Activated CD8-positive, alpha-beta T cell treated with anti-CD3 and anti-CD28 coated beads, Interleukin-2, amount 10 ng/mL, durations not matched to agents 7 days and 5 days (primary cell): ENCODE measurements at regions not wholly inside any gene's neighbourhood (a gene's known extent, or its start where the extent isn't known, plus 50 kb on each side); places are given as distances from the start of the nearest gene placed in this dataset.
"Not testable (repeated sequence)": the region's sequence is repeated elsewhere in the genome, so short reads cannot be mapped to it uniquely, and the experiment has no call there.

Experiments used
- ATAC-seq: fragments of 150-1000 bp; cut with Tn5 transposase; one replicate; pipeline ENCODE4 v1.10.0; 2021; ENCODE audit warnings: moderate library complexity
- CTCF ChIA-PET: fragments of 350-600 bp; sonication (Branson Sonifier 250); formaldehyde crosslinking; loops from one replicate; lab custom pipeline; 2021; ENCODE audit warnings: antibody characterized with exemption; lab: Charles Lee
- POLR2A ChIA-PET: fragments of 350-600 bp; sonication (Branson Sonifier 250); formaldehyde crosslinking; loops from one replicate; lab custom pipeline; 2021; ENCODE audit warnings: antibody characterized with exemption; lab: Charles Lee
- DNase-seq: peaks from one replicate; pipeline ENCODE4 v3.0.0-alpha.2; 2020
- H3K27ac Mint-ChIP-seq: one replicate; pipeline ENCODE4 v1.8.0; 2021; ENCODE audit warnings: mild to moderate bottlenecking, mixed read lengths
- H3K27me3 Mint-ChIP-seq: one replicate; pipeline ENCODE4 v1.8.0; 2021; ENCODE audit warnings: low read depth, mixed read lengths
- H3K36me3 Mint-ChIP-seq: one replicate; pipeline ENCODE4 v1.8.0; 2021; ENCODE audit warnings: low read depth, mixed read lengths
- H3K4me1 Mint-ChIP-seq: one replicate; pipeline ENCODE4 v1.8.0; 2021; ENCODE audit warnings: low read depth, mixed read lengths
- H3K4me3 Mint-ChIP-seq: one replicate; pipeline ENCODE4 v1.8.0; 2021; ENCODE audit warnings: mild to moderate bottlenecking, mixed read lengths
- H3K9me3 Mint-ChIP-seq: one replicate; pipeline ENCODE4 v1.8.0; 2022; ENCODE audit warnings: mixed read lengths; ENCODE audit not compliant: insufficient read depth

- CTCF ChIA-PET, result no interaction called here
- Mint-ChIP-seq H3K27me3 (no peaks in the 10 kb centered on the region), H3K4me3 (no peak overlapping the region), H3K4me1 (no peaks in the 10 kb centered on the region), H3K27ac (no peak overlapping the region), H3K36me3 (no peaks in the 10 kb centered on the region), H3K9me3 (no peaks in the 10 kb centered on the region)
- POLR2A ChIA-PET, result no interaction called here
- DNase-seq (no peak), ATAC-seq (no peak)
These were observed 1139.6 kb upstream of the LRRTM3 start for GRCh38 chr10:65786279-65786678.

- Mint-ChIP-seq H3K27me3 (no peaks in the 10 kb centered on the region), H3K36me3 (no peaks in the 10 kb centered on the region), H3K4me1 (no peaks in the 10 kb centered on the region), H3K27ac (no peak overlapping the region), H3K9me3 (no peaks in the 10 kb centered on the region), H3K4me3 (no peak overlapping the region)
- no peak for ATAC-seq
- DNase-seq, result no peak
- CTCF ChIA-PET, result no interaction called here
- POLR2A ChIA-PET, result no interaction called here
These were observed 1138.3 kb upstream of the LRRTM3 start for GRCh38 chr10:65787571-65787970.

- H3K9me3 Mint-ChIP-seq, result peaks cover under 1% of the 10 kb centered on the region
- no peak overlapping the region for H3K27ac Mint-ChIP-seq
- ATAC-seq (no peak), DNase-seq (no peak)
- H3K27me3 Mint-ChIP-seq, result no peaks in the 10 kb centered on the region
- ChIA-PET CTCF (no interaction called here), POLR2A (no interaction called here)
- H3K4me1 Mint-ChIP-seq, result no peaks in the 10 kb centered on the region
- H3K4me3 Mint-ChIP-seq, result no peak overlapping the region
- H3K36me3 Mint-ChIP-seq, result no peaks in the 10 kb centered on the region
These were observed 1137.6 kb upstream of the LRRTM3 start for GRCh38 chr10:65788271-65788670.

- ChIA-PET CTCF (no interaction called here), POLR2A (no interaction called here)
- H3K4me1 Mint-ChIP-seq, result no peaks in the 10 kb centered on the region
- H3K9me3 Mint-ChIP-seq, result peaks cover 5% of the 10 kb centered on the region
- ATAC-seq (no peak), DNase-seq (no peak)
- no peaks in the 10 kb centered on the region for H3K27me3 Mint-ChIP-seq
- no peaks in the 10 kb centered on the region for H3K36me3 Mint-ChIP-seq
- no peak overlapping the region for H3K4me3 Mint-ChIP-seq
- no peak overlapping the region for H3K27ac Mint-ChIP-seq
These were observed 1133.9 kb upstream of the LRRTM3 start for GRCh38 chr10:65791979-65792378.

- ATAC-seq, result no peak
- no peak overlapping the region for H3K27ac Mint-ChIP-seq
- POLR2A ChIA-PET, result no interaction called here
These were observed 1132.0 kb upstream of the LRRTM3 start for GRCh38 chr10:65793738-65794425.

GRCh38 chr10:65794861-65795260, 1131.0 kb upstream of the LRRTM3 start:
- CTCF ChIA-PET, H3K27me3 Mint-ChIP-seq: not testable (repeated sequence)

More at GRCh38 chr10:65793738-65794425, 1132.0 kb upstream of the LRRTM3 start:
- Mint-ChIP-seq H3K27me3 (no peaks in the 10 kb centered on the region), H3K36me3 (no peaks in the 10 kb centered on the region), H3K4me3 (no peak overlapping the region), H3K4me1 (no peaks in the 10 kb centered on the region), H3K9me3 (peaks cover 5% of the 10 kb centered on the region)
- CTCF ChIA-PET, result no interaction called here
- DNase-seq, result no peak

GRCh38 chr10:65796472-65796871, 1129.4 kb upstream of the LRRTM3 start:
- no peaks in the 10 kb centered on the region for H3K27me3 Mint-ChIP-seq
- ChIA-PET POLR2A (no interaction called here), CTCF (no interaction called here)
- no peak overlapping the region for H3K4me3 Mint-ChIP-seq
- H3K36me3 Mint-ChIP-seq, result no peaks in the 10 kb centered on the region
- no peak for DNase-seq
- H3K4me1 Mint-ChIP-seq, result no peaks in the 10 kb centered on the region
- ATAC-seq, result no peak
- peaks cover 5% of the 10 kb centered on the region for H3K9me3 Mint-ChIP-seq
- H3K27ac Mint-ChIP-seq, result no peak overlapping the region

More at GRCh38 chr10:65794861-65795260, 1131.0 kb upstream of the LRRTM3 start:
- H3K36me3 Mint-ChIP-seq, POLR2A ChIA-PET, H3K9me3 Mint-ChIP-seq, ATAC-seq, H3K4me1 Mint-ChIP-seq, H3K27ac Mint-ChIP-seq, DNase-seq, H3K4me3 Mint-ChIP-seq: not testable (repeated sequence)

- Mint-ChIP-seq H3K27me3 (no peaks in the 10 kb centered on the region), H3K4me1 (no peaks in the 10 kb centered on the region), H3K36me3 (no peaks in the 10 kb centered on the region), H3K4me3 (no peak overlapping the region), H3K9me3 (peaks cover 5% of the 10 kb centered on the region), H3K27ac (no peak overlapping the region)
- ATAC-seq, result no peak
- no peak for DNase-seq
- CTCF ChIA-PET, result no interaction called here
- POLR2A ChIA-PET, result no interaction called here
These were observed 1127.7 kb upstream of the LRRTM3 start for GRCh38 chr10:65798133-65798532.

GRCh38 chr10:65802391-65802790, 1123.4 kb upstream of the LRRTM3 start:
- H3K36me3 Mint-ChIP-seq, result no peaks in the 10 kb centered on the region
- DNase-seq (no peak), ATAC-seq (no peak)
- CTCF ChIA-PET, result no interaction called here
- POLR2A ChIA-PET, result no interaction called here
- no peak overlapping the region for H3K27ac Mint-ChIP-seq
- H3K9me3 Mint-ChIP-seq, result peaks cover 5% of the 10 kb centered on the region
- no peaks in the 10 kb centered on the region for H3K27me3 Mint-ChIP-seq
- no peaks in the 10 kb centered on the region for H3K4me1 Mint-ChIP-seq
- no peak overlapping the region for H3K4me3 Mint-ChIP-seq

GRCh38 chr10:65805511-65805910, 1120.3 kb upstream of the LRRTM3 start:
- no peak overlapping the region for H3K4me3 Mint-ChIP-seq
- ChIA-PET POLR2A (no interaction called here), CTCF (no interaction called here)
- no peak for DNase-seq
- no peaks in the 10 kb centered on the region for H3K27me3 Mint-ChIP-seq
- peaks cover 5% of the 10 kb centered on the region for H3K9me3 Mint-ChIP-seq
- no peak overlapping the region for H3K27ac Mint-ChIP-seq
- no peak for ATAC-seq
- no peaks in the 10 kb centered on the region for H3K4me1 Mint-ChIP-seq
- no peaks in the 10 kb centered on the region for H3K36me3 Mint-ChIP-seq

GRCh38 chr10:65805993-65806392, 1119.8 kb upstream of the LRRTM3 start:
- no peaks in the 10 kb centered on the region for H3K36me3 Mint-ChIP-seq
- POLR2A ChIA-PET, result no interaction called here
- ATAC-seq, result no peak
- peaks cover 5% of the 10 kb centered on the region for H3K9me3 Mint-ChIP-seq
- H3K4me3 Mint-ChIP-seq, result no peak overlapping the region
- H3K27ac Mint-ChIP-seq, result no peak overlapping the region
- H3K27me3 Mint-ChIP-seq, result no peaks in the 10 kb centered on the region
- no peak for DNase-seq
- H3K4me1 Mint-ChIP-seq, result no peaks in the 10 kb centered on the region
- CTCF ChIA-PET, result no interaction called here

GRCh38 chr10:65808687-65809333, 1117.0 kb upstream of the LRRTM3 start:
- ATAC-seq (no peak), DNase-seq (no peak)
- H3K4me1 Mint-ChIP-seq, result no peaks in the 10 kb centered on the region
- peaks cover 5% of the 10 kb centered on the region for H3K9me3 Mint-ChIP-seq
- H3K4me3 Mint-ChIP-seq, result no peak overlapping the region
- ChIA-PET CTCF (no interaction called here), POLR2A (no interaction called here)
- no peak overlapping the region for H3K27ac Mint-ChIP-seq
- H3K36me3 Mint-ChIP-seq, result no peaks in the 10 kb centered on the region
- H3K27me3 Mint-ChIP-seq, result no peaks in the 10 kb centered on the region
